ENCODE measurements at regions not wholly inside any gene's neighbourhood (a gene's known extent, or its start where the extent isn't known, plus 50 kb on each side); places are given as distances from the start of the nearest gene placed in this dataset.

GRCh38 chr6:23523771-23524170, 602.2 kb upstream of the NRSN1 start:
- no peak for TF ChIP-seq CTCF (conservative IDR thresholded peaks at IDR 0.05)
- Histone ChIP-seq H3K9ac (ENCODE audit: extremely low read depth, insufficient read length, low read length) (no peak overlapping the region), H2BK120ac (ENCODE audit: low read depth, low read length, poor library complexity, severe bottlenecking) (no peak overlapping the region), H3K27me3 (ENCODE audit: insufficient read depth, low read length) (no peaks in the 10 kb centered on the region), H3K79me1 (ENCODE audit: insufficient read depth, low read depth, low read length, poor library complexity, severe bottlenecking) (no peaks in the 10 kb centered on the region), H3T11ph (ENCODE audit: low read length) (no peak overlapping the region), H2AK5ac (ENCODE audit: insufficient read length, low read length) (no peak overlapping the region), H3K9me3 (ENCODE audit: control insufficient read depth, low read depth, low read length) (no peaks in the 10 kb centered on the region), H2BK20ac (ENCODE audit: low read depth, low read length, poor library complexity, severe bottlenecking) (no peak overlapping the region), H3K18ac (ENCODE audit: insufficient read length, low read depth, low read length) (no peak overlapping the region), H4K5ac (ENCODE audit: insufficient read length, low read depth, low read length) (no peak overlapping the region), H3K4me1 (ENCODE audit: insufficient read depth, low read length) (peaks cover 3% of the 10 kb centered on the region; the same call in 1 of the 2 replicates), H4K20me1 (ENCODE audit: control insufficient read depth, insufficient read depth, insufficient read length) (no peaks in the 10 kb centered on the region), H4K91ac (ENCODE audit: insufficient read length, low read depth, low read length) (no peak overlapping the region), H2BK12ac (ENCODE audit: insufficient read length, low read depth, low read length) (no peak overlapping the region), H3K79me2 (ENCODE audit: insufficient read depth, low read length) (no peaks in the 10 kb centered on the region), H3K4me2 (ENCODE audit: insufficient read depth, insufficient read length, low read length) (no peak overlapping the region), H4K8ac (replicated peaks; ENCODE audit: insufficient read length, low read depth, low read length) (no peak overlapping the region), H3K27ac (ENCODE audit: insufficient read length, low read depth, low read length) (no peak overlapping the region), H2AFZ (ENCODE audit: low read length) (no peak overlapping the region), H2BK5ac (ENCODE audit: insufficient read length, low read length) (no peak overlapping the region), H3K14ac (ENCODE audit: insufficient read depth, low read length) (no peak overlapping the region), H3K56ac (ENCODE audit: insufficient read length, low read depth, low read length) (no peak overlapping the region), H3K23me2 (ENCODE audit: insufficient read length, low read depth, low read length, poor library complexity, severe bottlenecking) (no peaks in the 10 kb centered on the region), H2BK15ac (ENCODE audit: low read depth, low read length) (no peak overlapping the region), H3K4ac (ENCODE audit: low read depth, low read length) (no peak overlapping the region), H3K23ac (ENCODE audit: insufficient read length, low read depth, low read length) (no peak overlapping the region)
- no peak for DNase-seq
- Mint-ChIP-seq H3K27me3 (ENCODE audit: low read depth) (no peaks in the 10 kb centered on the region), H3K4me3 (no peak overlapping the region), H3K9me3 (peaks cover 3 to 4% of the 10 kb centered on the region in 2 experiments; a peak in 2 of 5 replicates), H3K36me3 (ENCODE audit: insufficient read depth in 1 of 3, low read depth in 3 of 3) (peaks cover 0 to 6% (median 0%) of the 10 kb centered on the region in 3 experiments; a peak in 2 of 7 replicates), H3K4me1 (peaks cover 3 to 4% of the 10 kb centered on the region in 2 experiments; a peak in 3 of 4 replicates), H3K27ac (no peak overlapping the region)
- WGBS (ENCODE audit: extremely low coverage, insufficient read length, low lambda C conversion rate), result no CpG with 5 or more reads among the region's 2 CpGs
